Activated B cell treated with CpG ODN at 0.5 μM for 24 hours (primary cell): ENCODE measurements at regions not wholly inside any gene's neighbourhood (a gene's known extent, or its start where the extent isn't known, plus 50 kb on each side); places are given as distances from the start of the nearest gene placed in this dataset.
"Not testable (repeated sequence)": the region's sequence is repeated elsewhere in the genome, so short reads cannot be mapped to it uniquely, and the experiment has no call there.

Source experiments
- ATAC-seq: fragments of 200-7000 bp; cut with Tn5 transposase; one replicate; pipeline ENCODE4 v1.10.0; 2021; ENCODE audit warnings: low read depth, mild to moderate bottlenecking, moderate library complexity
- CTCF ChIA-PET: fragments of 350-600 bp; sonication (Branson Sonifier 250); formaldehyde crosslinking; loops from one replicate; lab custom pipeline; 2021; ENCODE audit warnings: antibody characterized with exemption; lab: Charles Lee
- POLR2A ChIA-PET: fragments of 350-600 bp; sonication (Branson Sonifier 250); formaldehyde crosslinking; loops from one replicate; lab custom pipeline; 2021; ENCODE audit warnings: antibody characterized with exemption; lab: Charles Lee
- DNase-seq: peaks from one replicate; pipeline ENCODE4 v3.0.0; 2022
- H3K27ac Mint-ChIP-seq: one replicate; pipeline ENCODE4 v1.8.0; 2020; ENCODE audit warnings: mixed read lengths
- H3K27me3 Mint-ChIP-seq: one replicate; pipeline ENCODE4 v1.8.0; 2021; ENCODE audit warnings: mixed read lengths
- H3K36me3 Mint-ChIP-seq: one replicate; pipeline ENCODE4 v1.8.0; 2021; ENCODE audit warnings: low read depth, mixed read lengths
- H3K4me1 Mint-ChIP-seq: one replicate; pipeline ENCODE4 v1.8.0; 2021; ENCODE audit warnings: mixed read lengths
- H3K4me3 Mint-ChIP-seq: one replicate; pipeline ENCODE4 v1.8.0; 2020; ENCODE audit warnings: mild to moderate bottlenecking, mixed read lengths
- H3K9me3 Mint-ChIP-seq: one replicate; pipeline ENCODE4 v1.8.0; 2020; ENCODE audit warnings: mixed read lengths
- CTCF ChIP-seq: fragments of 200-600 bp; IDR thresholded peaks from one replicate; pipeline ENCODE4 v1.8.0; 2022; ENCODE audit warnings: antibody characterized with exemption, mild to moderate bottlenecking
- intact Hi-C: fragments of 100-400 bp; cut with micrococcal nuclease; formaldehyde crosslinking; loops from one replicate; pipeline ENCODE4 v1.15.1; 2024

GRCh38 chr20:51931371-51931781, 129.1 kb upstream of the SALL4 start:
- Mint-ChIP-seq H3K27me3 (no peaks in the 10 kb centered on the region), H3K36me3 (no peaks in the 10 kb centered on the region), H3K4me1 (no peaks in the 10 kb centered on the region), H3K9me3 (no peaks in the 10 kb centered on the region), H3K27ac (no peak overlapping the region), H3K4me3 (no peak overlapping the region)
- CTCF ChIA-PET = no interaction called here
- DNase-seq (no peak), ATAC-seq (no peak)
- intact Hi-C loops = no loop called here
- no peak for TF ChIP-seq CTCF
- POLR2A ChIA-PET = no interaction called here

GRCh38 chr20:51930775-51931174, 128.5 kb upstream of the SALL4 start:
- intact Hi-C loops = no loop called here
- H3K27me3 Mint-ChIP-seq = no peaks in the 10 kb centered on the region
- ATAC-seq (no peak), DNase-seq (no peak)
- no peak for TF ChIP-seq CTCF
- POLR2A ChIA-PET = no interaction called here
- H3K9me3 Mint-ChIP-seq = no peaks in the 10 kb centered on the region
- H3K27ac Mint-ChIP-seq = no peak overlapping the region
- CTCF ChIA-PET = no interaction called here
- H3K36me3 Mint-ChIP-seq = no peaks in the 10 kb centered on the region
- H3K4me1 Mint-ChIP-seq = no peaks in the 10 kb centered on the region
- no peak overlapping the region for H3K4me3 Mint-ChIP-seq

- H3K27ac Mint-ChIP-seq = no peak overlapping the region
- H3K4me1 Mint-ChIP-seq = no peaks in the 10 kb centered on the region
- ATAC-seq (no peak), DNase-seq (no peak)
- no peaks in the 10 kb centered on the region for H3K27me3 Mint-ChIP-seq
- H3K36me3 Mint-ChIP-seq = no peaks in the 10 kb centered on the region
- H3K9me3 Mint-ChIP-seq = no peaks in the 10 kb centered on the region
- no peak overlapping the region for H3K4me3 Mint-ChIP-seq
- no peak for TF ChIP-seq CTCF
- ChIA-PET CTCF (no interaction called here), POLR2A (no interaction called here)
- intact Hi-C loops = no loop called here
Measured at GRCh38 chr20:51928931-51929330, 126.6 kb upstream of the SALL4 start.

DNA sequence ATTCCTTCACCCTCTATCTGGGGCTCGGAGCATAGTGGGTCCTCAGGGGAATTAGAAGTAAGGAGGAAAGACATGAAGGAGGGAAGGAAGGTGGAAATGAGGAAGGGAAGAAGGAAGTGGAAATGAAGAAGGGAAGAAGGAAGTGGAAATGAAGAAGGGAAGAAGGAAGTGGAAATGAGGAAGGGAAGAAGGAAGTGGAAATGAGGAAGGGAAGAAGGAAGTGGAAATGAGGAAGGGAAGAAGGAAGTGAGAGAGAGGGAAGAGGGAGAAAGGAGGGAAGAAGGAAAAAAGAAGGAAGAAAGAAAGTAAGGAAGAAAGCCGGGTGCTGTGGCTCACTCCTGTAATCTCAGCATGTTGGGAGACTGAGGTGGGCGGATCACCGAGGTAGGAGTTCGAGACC, 125.6 kb upstream of the SALL4 start:
- DNase-seq, ATAC-seq, H3K9me3 Mint-ChIP-seq, POLR2A ChIA-PET, H3K4me3 Mint-ChIP-seq, H3K4me1 Mint-ChIP-seq, H3K27me3 Mint-ChIP-seq, H3K27ac Mint-ChIP-seq, intact Hi-C loops, CTCF ChIA-PET, H3K36me3 Mint-ChIP-seq: not testable (repeated sequence)

- POLR2A ChIA-PET = no interaction called here
- intact Hi-C loops = no loop called here
Measured at GRCh38 chr20:51926670-51927305, 124.5 kb upstream of the SALL4 start.

More at GRCh38 chr20:51926670-51927305, 124.5 kb upstream of the SALL4 start:
- no peak overlapping the region for H3K4me3 Mint-ChIP-seq
- H3K27ac Mint-ChIP-seq = no peak overlapping the region
- no peaks in the 10 kb centered on the region for H3K4me1 Mint-ChIP-seq
- ATAC-seq (no peak), DNase-seq (no peak)
- no peaks in the 10 kb centered on the region for H3K9me3 Mint-ChIP-seq
- no peak for TF ChIP-seq CTCF
- CTCF ChIA-PET = no interaction called here
- no peaks in the 10 kb centered on the region for H3K27me3 Mint-ChIP-seq
- no peaks in the 10 kb centered on the region for H3K36me3 Mint-ChIP-seq
